ENCODE measurements at regions not wholly inside any gene's neighbourhood (a gene's known extent, or its start where the extent isn't known, plus 50 kb on each side); places are given as distances from the start of the nearest gene placed in this dataset.
A peak's percentile ranks its signal among the peaks of the same experiment; 100 is the strongest.

DNA sequence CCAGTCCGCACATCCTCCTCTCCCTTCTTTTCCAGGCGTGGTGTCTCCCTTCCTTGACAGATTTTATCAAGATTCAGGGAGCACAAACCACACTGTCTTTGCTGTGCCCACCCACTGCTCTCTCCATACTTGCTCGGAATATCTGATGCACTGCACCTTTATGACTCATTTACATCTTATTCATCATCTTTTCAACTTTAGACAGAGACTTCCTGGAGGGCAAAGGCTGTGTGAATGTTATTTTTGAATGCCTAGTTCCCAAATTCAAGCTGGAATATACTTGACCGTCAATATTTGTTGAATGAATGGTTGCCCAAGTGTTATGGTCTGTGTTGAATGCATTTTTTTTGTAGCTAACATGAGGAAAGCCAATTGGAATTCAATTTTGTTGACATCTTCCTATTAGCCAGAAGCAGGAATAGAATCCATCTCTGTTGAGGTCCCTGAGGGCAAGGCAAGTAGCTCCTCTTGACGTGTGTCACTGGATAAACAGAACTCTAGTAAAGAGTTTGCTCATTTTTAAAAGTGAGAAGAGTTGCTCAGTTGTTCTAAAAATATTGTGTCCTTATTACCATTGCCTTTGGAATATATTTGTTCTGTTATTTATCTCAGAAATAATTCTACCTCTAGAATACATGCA lies 95.0 kb downstream of the KLF6 start:
- DNase-seq, result no peak

DNA sequence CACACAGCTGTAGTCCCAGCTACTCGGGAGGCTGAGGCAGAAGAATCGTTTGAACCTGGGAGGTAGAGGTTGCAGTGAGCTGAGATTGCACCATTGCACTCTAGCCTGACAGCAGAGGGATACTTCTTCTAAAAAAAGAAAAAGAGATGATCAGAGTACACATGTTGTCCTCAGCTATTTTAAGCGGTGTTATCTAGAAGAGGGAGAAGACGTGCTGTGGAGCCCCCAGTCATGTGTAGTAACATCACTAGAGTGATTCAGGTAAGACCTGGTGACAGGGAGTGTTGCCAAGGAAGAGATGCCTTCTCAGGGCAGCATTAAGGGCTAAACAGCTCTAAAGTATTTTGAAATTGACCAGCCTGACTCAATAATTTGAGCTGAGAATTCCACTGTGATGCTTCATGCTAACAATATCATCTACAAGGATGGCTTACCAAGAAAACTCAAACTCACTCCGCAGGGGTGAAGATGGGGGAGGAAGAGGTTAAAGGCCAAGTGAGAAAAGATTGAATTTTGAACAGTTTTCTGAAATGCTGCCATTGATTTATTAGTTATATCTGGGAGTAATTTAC lies 97.4 kb downstream of the KLF6 start:
- no peak for DNase-seq

DNA sequence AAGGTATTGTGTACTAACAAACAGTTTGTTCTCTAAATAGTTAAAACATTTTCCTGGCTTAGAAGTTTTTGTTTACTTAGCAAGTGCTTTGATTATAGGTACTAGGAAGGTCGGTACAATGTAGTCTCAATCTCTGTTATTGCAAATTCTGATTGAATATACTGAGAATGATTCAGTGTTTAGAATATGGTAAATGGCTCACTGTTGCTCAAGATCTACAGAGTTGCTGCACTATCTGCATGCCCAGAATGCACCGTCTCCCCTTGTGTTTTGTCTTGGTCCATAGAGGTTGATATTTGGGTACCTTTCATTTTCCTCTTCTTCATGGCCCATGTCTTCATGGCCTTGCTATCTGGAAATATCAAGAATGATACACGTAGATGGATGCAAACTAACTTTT lies 99.6 kb downstream of the KLF6 start:
- DNase-seq, result no peak

DNA sequence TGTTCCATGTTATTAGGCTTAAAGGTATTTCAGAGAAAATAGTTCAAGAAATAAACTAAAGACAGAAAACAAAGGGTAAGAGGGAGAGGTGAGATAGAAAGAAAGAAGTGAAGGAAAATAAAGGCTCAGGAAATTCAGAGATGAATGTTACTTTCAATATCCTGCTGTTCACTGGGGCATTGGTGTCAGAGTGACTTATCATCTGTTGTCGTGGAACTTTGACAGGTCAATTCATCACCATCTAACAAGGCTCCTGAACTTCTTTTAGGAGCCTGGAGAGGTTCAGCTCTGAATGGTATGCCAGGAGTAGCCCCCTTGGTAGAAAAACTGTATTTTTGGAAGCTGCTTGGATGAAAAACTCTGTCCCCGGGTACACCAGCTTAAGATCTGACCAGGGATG lies 100.1 kb downstream of the KLF6 start:
- no peak for DNase-seq

DNA sequence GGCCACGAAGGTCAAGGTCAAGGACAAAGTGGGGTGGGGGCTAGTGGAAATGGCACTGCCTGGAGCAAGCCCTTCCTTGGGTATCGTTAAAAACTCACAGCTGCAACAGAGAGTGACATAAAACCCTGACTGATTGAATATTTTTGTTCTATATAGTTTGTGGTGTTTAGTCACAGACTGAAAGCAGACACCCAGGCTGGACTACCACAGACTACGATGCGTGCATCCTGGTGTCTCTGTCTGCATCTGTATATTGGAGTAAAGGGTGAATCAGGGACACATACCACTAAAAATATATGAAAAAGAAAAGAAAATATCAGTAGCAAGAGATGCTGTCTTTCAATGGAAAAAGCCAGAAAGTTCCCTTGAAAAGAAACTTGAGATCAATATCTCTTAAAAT lies 101.4 kb downstream of the KLF6 start:
- no peak for DNase-seq

DNA sequence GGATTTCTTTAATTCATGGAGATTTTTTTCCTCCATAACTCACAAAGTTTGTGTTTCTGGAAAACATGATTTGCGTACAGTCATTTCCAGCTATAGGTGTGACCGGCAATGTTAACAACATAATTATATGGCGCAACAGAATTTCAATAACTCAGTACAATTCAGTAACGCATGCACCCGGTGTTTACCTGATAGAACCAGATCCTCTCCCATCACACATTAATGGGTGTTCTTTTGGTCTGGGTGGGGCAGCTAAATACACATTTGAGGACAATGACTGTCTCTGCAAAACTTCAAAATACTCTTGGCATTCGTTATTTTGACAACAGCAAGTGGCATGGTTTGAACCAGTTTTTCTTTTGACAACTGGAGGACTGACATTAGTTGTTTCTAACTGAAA lies 102.3 kb downstream of the KLF6 start:
- no peak for DNase-seq

DNA sequence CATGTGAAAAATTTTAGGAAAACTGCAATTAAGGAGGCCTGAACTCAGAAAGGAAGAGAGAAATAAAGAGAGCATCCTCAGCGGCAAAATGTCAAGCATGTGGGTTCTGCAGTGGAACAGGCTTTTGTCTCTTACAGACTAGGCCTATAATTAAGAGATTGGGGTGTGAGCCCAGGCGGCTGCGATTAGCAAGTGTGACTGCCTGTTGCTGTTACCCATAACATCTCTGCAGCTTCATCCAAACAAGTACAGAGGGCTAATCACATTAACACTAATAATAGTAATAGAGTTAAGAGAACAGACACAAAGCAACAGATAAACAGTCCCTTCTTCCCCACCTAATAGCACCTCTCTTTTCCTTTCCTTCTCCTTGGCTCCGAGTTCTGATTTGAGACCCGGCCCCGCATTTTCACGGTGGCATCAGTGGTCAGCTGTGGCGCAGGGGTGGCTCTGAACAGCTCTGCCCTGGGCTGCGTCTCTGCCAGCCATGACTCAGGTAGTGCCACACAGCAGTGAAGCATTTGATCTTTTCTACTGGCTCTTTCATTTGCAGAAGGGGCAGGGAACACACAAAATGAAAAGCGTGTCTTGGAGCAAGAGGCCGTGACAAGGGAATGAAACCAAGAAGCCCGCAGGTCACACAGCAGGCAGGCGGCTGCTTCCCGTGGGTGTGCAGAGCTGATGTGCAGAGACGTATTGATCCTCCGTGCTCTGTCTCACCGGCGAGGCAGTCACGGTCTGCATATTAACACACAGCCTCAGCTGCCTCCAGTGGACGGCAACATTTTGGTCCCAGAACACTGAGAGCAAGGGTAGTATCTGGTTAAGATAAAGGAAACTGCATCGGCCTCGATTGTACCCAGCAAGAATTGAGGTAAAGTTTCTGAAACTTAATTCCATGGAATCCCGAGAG lies 103.1 kb downstream of the KLF6 start:
- no peak for DNase-seq

DNA sequence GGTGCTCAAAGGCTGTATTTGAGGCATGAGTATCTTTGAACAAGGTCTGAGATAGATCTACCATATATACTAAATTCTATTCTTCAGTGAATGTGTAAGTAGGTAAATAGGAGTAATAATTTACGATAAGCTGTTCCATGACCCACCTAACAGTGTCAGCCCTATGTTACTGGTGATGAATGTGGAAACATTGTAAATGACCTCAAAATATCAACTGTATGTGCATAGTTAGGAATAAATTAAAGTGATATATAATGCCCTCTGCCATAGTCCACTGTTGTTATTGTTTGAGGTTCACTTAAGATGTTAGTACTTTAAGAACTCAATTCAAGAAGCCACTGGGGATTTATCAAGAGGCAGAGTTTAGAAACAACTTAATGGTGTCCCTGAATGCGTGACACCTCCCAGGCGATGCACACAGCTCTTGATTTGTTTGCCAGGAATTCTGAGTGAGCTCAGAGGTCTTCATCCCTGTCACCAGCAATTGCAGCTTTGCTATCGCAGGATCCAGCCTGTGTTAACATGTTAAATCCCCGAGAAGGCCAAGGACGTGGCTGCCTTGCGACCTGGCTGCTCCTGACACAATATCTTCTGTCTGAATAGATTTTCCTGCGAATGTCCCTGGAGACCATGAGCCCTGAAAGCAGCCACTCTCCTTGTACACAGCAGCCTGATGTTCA lies 104.9 kb downstream of the KLF6 start:
- DNase-seq, result no peak

DNA sequence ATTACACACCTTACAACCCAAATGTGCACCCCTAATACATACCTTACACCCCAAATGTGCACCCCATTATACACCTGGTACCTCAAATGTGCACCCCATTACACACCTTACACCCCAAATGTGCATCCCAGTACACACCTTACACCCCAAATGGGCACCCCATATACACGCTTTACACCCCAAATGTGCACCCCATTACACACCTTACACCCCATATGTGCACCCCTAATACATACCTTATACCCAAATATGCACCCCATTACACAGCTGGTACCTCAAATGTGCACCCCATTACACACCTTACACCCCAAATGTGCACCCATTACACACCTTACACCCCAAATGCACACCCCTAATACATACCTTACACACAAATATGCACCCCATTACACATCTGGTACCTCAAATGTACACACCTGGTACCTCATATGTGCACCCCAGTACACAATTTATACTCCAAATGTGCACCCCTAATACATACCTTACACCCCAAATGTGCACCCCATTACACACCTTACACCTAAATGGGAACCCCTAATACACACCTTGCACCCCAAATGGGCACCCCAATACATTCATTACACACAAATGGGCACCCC lies 106.3 kb downstream of the KLF6 start:
- DNase-seq, result no peak

DNA sequence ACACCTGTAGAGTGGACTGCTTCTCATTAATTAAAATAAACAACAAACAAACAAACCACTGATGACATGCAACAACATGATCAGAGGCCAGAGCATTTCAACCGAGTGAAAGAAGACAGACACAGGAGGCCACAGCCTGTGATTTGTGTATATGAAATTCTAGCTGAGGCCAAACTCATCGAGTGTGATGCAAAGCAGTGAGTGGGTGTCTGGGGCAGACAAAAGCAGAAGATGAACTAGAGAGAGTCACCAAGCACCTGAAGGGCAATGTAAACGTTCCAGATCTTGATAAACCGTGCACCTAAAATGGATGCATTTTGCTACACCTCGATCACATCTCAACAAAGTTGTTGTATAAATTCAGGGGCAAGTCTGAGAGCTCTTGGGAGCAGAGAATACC lies 108.4 kb downstream of the KLF6 start:
- no peak for DNase-seq

DNA sequence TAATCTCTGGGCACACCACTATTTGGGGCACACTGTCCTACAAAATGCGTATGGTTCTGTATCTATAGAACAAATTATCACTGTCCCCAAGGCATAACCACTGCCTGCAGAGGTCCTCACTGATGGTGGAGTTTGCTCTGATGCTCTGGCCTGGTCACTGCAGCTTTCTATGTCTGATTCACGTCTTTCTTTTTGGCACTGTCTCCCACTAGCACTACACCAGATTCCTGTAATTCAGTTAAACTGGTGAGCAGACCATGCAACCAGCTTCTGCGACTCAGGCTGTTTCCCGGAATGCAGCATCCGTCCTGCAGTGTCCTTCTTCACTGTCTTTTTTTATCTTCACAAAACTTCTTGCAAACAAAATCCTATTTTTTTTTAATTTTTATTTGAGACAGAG lies 112.8 kb downstream of the KLF6 start:
- no peak for DNase-seq

DNA sequence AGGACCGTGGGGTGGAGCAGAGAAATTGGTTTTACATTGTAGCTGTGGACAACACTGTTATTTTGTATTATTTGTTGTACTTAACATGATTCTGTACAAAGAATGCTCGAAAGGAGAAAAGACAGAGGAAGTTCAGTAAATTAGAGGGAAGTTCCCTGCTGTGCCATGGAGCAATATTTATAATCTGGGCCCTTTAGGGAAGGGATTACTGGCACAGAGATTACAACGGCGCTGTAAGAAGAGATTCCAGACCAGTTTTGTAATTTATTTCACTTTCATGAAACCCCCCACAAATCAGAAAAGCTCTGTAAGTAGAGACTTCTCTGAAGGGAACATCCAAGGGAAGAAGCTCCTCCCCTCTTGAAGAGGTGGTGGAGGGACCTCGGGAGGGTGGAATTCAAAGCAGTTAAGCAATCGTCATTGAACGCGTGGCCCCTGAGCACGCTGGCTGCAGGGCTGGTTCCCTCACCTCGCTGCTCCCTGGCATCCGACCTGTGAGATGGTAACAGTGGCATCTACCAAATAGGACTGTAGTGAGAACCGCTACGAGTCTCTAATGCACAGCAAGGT lies 113.5 kb downstream of the KLF6 start:
- DNase-seq, result no peak

DNA sequence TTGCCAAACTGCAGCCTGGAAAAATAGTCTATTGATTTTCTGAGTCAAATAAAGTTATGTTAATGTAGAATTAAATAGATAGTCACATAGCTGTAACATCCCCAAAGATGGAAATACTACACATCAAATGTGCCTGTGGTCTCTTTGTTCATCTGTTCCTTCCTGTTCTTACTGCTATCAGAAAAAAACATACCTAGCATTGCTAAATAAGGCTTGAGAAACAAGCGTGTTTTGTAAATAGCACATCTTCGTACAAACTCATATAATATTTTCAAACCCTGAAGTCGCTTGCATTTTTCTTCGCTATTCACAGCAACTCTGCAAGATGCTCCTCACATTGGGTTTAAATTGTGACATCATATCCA lies 116.1 kb downstream of the KLF6 start:
- peak; percentile 80 for DNase-seq

DNA sequence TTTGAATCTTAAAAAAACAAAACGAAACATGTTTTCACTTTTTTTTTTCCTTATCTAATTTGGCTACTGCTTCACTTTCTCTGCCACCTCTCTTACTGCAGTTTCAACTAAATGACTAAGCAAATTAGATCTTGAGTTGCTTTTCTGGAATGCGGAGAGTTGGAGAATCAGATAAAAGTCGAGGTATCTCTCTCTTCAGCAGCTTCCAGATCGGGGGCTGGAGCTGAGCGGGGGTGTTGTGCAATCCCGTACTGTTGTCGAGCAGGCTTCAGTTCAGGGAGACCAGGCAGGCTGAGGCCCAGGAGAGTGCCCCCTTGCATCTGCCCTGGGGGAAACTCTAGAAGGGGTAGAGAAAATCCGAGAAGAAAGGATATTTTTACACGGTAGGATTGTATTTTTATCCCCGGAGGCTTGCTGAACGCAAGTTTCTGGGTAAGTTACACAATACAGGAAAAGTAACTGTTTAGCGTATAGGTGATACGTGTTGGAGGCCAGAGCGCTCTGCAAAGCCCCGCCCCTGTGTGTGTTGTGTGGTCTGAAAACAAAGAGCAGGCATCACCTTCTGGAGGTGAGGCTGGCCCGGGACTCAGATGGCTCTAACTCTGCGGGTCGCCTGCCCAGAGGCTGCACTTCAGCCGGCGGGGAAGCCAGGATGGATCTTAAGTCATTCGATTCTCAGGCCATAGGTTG lies 116.6 kb downstream of the KLF6 start:
- peak; percentile 84 for DNase-seq

DNA sequence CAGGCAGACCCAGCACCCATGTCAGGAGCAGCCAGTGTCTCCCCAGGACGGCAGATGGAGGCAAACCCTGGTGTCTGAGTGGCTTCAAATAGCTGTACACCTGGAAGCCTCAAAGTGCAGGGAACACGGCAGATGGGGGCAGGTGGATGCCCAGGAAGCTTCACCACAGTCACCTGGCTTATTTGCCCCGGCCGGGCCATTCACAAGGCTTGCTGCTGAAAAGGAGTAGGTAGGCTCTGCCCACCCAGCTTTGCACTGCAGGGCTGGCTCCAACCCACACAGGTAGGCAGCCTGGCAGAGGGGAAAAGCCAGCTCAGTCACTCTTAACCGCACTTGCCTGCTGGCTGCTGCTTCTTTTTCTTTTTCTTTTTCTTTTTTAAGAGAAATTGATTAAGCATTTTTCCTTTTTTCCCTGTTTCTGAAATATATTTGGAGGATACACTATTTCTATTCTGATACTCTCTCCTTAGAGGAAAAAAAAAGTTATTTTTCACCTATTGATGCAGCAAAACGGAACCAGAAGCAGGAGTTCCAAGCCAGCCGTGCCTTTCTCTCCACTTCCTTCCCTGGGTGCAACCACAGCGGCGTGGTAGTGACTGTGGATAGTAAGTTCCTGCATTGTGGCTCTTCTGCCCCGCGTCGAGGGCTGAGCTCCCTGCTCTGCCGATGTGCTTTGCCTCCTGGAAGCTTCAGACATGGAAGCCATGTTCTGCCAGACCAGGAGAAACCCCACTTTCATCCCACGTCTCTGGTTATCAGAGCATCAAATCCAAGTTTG lies 118.3 kb downstream of the KLF6 start:
- DNase-seq, result peak; percentile 49

DNA sequence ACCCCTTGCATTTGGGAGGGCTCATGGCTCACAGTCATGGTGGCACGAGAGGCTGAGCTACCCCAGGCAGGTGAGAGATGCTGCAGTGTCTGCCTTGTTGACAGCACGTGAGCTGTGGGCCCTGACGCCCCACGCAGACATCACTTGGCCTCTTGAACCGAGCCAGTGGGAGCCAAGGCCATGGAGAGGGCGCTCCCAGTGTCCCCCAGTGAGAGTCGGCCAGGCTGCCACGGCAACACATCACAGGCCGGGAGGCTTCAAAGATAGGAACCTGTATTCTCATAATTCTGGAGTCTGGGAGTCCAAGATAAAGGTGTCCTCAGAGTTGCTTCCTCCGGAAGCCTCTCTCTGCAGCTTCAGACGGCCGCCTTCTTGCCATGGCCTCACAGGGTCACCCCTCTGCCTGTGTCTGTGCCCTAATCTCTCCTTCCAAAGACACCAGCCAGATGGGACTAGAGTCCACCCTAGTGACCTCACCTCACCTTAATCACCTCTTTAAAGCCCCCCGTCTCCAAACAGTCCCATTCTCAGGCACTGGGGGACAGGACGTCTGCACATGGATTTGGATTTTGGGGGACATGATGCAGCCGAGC lies 119.6 kb downstream of the KLF6 start:
- no peak for DNase-seq

DNA sequence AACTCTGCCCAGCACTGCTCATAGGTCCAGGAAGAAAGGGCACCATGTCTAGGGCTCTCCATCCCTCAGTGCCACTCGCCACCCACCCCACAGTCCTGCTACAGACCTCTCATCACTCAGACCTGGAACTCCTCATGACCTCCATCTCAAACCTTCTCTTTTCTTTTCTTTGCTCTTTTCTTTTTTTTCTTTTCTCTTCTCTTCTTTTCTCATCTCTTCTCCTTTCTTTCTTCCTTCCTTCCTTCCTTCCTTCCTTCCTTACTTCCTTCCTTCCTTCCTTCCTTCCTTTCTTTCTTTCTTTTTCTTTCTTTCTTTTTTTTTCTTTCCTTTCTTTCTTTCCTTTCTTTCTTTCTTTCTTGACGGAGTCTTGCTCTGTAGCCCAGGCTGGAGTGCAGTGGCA lies 122.2 kb downstream of the KLF6 start:
- no peak for DNase-seq

DNA sequence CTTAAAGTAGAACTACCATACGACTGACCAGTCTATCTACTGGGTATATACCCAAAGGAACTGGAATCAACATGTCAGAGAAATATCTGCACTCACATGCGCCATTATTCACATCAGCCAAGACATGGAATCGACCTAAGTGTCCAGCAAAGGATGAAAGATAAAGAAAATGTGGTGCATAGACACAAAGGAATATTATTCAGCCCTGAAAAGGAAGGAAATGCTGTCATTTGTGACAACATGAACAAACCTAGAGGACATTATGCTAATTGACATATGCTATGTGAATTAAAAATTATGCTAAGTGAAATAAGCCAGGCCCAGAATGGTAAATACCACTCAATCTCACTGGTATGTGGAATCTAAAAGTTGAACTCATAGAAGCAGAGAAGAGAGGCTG lies 123.7 kb downstream of the KLF6 start:
- no peak for DNase-seq

DNA sequence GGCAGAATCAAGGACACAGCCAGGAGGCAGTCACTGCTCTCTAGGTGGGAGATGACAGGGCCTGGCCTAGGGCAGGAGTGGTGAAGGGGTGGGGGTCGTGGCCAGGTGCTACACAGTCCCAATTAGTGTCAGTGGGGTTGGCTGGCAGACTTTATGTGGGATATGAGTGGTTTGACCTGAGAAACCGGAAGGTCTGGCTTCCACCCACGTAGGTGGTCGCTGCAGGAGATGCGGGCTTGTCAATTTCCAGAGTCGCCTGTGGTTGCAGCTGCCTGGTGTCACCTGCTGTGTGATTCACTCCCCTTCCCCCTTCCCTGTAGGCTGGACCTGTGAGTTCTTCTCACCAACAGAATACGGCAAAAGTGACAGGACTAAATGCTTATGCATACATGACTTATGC lies 124.3 kb downstream of the KLF6 start:
- no peak for DNase-seq

DNA sequence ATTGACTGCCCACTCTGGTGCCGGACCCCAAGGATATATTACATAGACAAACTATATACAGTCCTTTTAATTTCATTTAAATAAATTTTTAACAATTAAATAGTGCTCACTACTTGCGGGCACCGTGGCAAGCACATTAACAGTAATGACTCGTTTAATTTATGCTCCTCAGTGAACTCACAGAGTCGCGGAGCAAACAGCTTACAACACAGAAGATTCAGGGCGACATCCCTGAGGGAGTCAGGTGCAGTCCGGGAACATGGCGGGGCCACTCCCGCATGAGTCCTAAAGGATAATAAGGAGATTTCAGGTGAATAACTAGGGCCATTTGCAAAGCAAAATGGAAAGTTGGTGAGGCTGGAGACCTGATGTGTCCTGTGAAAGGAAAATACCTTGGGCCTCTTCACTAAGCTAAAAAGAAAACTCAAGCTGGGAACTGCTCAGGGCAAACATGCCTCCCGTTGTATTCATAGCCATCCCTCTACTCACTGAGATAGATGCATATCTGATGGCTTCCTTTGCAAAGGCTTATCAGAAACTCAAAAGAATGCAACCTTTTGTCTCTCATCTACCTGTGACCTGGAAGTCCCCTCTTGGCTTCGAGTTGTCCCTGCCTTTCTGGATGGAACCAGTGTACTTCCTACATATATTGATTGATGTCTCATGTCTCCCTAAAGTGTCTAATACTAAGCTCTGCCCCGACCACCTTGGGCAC lies 125.6 kb downstream of the KLF6 start:
- DNase-seq, result no peak

Measured in central memory CD4-positive, alpha-beta T cell (primary cell).